A673 (cell line): ENCODE measurements at regions not wholly inside any gene's neighbourhood (a gene's known extent, or its start where the extent isn't known, plus 50 kb on each side); places are given as distances from the start of the nearest gene placed in this dataset.

Experiments used
- BruUV-seq: library from RNA; stranded (reverse); fragments of 400-500 nt; replicated peaks from 2 replicates; lab custom pipeline; 2021; lab: Mats Ljungman, UMichigan
- CTCF ChIA-PET: fragments of 300-600 bp; sonication (Branson Sonifier 250); formaldehyde crosslinking; loops from one replicate; lab custom pipeline; 2022; ENCODE audit warnings: antibody characterized with exemption; lab: Charles Lee
- POLR2A ChIA-PET: fragments of 300-600 bp; sonication (Branson Sonifier 250); formaldehyde crosslinking; loops from one replicate; lab custom pipeline; 2022; ENCODE audit warnings: antibody characterized with exemption; ENCODE audit not compliant: low non-redundant PET; lab: Charles Lee
- DNase-seq: peaks from one replicate; pipeline ENCODE4 v3.0.0-alpha.2; 2015; ENCODE audit warnings: low spot score
- H3K27ac ChIP-seq: fragments of 200-600 bp; sonication (generic); 2 replicates; pipeline ENCODE4 v1.5.1; 2016; ENCODE audit warnings: mixed run types, low read depth, mild to moderate bottlenecking, mixed read lengths, antibody characterized with exemption, low read length; ENCODE audit not compliant: poor library complexity, severe bottlenecking
- H3K27me3 ChIP-seq: fragments of 200-600 bp; sonication (generic); replicated peaks from 2 replicates; pipeline ENCODE4 v1.6.1; 2017; ENCODE audit warnings: mixed run types, low read depth, mild to moderate bottlenecking, mixed read lengths, antibody characterized with exemption, low read length; ENCODE audit not compliant: insufficient read depth, poor library complexity
- H3K36me3 ChIP-seq: fragments of 200-600 bp; sonication (generic); 2 replicates; pipeline ENCODE4 v1.6.1; 2016; ENCODE audit warnings: mixed run types, mild to moderate bottlenecking, mixed read lengths, antibody characterized with exemption, low read length; ENCODE audit not compliant: insufficient read depth, poor library complexity, severe bottlenecking
- H3K4me1 ChIP-seq: fragments of 200-600 bp; sonication (generic); 2 replicates; pipeline ENCODE4 v1.6.1; 2017; ENCODE audit warnings: mixed run types, mild to moderate bottlenecking, mixed read lengths, antibody characterized with exemption, low read length; ENCODE audit not compliant: insufficient read depth, poor library complexity, severe bottlenecking
- H3K4me3 ChIP-seq: fragments of 200-600 bp; sonication (generic); 2 replicates; pipeline ENCODE4 v1.5.1; 2016; ENCODE audit warnings: low read depth, mixed run types, mild to moderate bottlenecking, mixed read lengths, low read length; ENCODE audit not compliant: poor library complexity, severe bottlenecking
- H3K9me3 ChIP-seq: fragments of 200-600 bp; sonication (generic); 2 replicates; pipeline ENCODE4 v1.6.1; 2016; ENCODE audit warnings: mixed run types, low read depth, mild to moderate bottlenecking, mixed read lengths, antibody characterized with exemption, low read length; ENCODE audit not compliant: poor library complexity, severe bottlenecking
- EZH2 ChIP-seq: fragments of 200-600 bp; sonication (generic); IDR thresholded peaks from 2 replicates; pipeline ENCODE4 v1.6.1; 2017; ENCODE audit warnings: borderline replicate concordance, low read depth, mild to moderate bottlenecking, mixed read lengths, antibody characterized with exemption, low read length; ENCODE audit not compliant: poor library complexity, severe bottlenecking
- intact Hi-C: fragments of 100-400 bp; cut with micrococcal nuclease; formaldehyde crosslinking; loops from one replicate; pipeline ENCODE4 v1.10.0; 2022; ENCODE audit not compliant: unreplicated experiment
- TF ChIP-seq, protein P1 (sequence below): fragments of 300-800, 200-600 bp; sonication (generic); conservative IDR thresholded peaks from 2 replicates; pipeline ENCODE4 v1.5.1; 2017; ENCODE audit warnings: low read depth, mild to moderate bottlenecking, antibody characterized with exemption, low read length, moderate library complexity, mixed read lengths

- no peaks in the 10 kb centered on the region for H3K9me3 ChIP-seq
- no TSS peak for BruUV-seq
- H3K27me3 ChIP-seq, result no peaks in the 10 kb centered on the region
- no peaks in the 10 kb centered on the region for H3K4me1 ChIP-seq
- no peak for DNase-seq
- intact Hi-C loops, result no loop called here
- ChIA-PET POLR2A (no interaction called here), CTCF (no interaction called here)
- H3K4me3 ChIP-seq, result no peak overlapping the region
- no peak overlapping the region for H3K27ac ChIP-seq
- H3K36me3 ChIP-seq, result no peaks in the 10 kb centered on the region
- no peak for TF ChIP-seq EZH2
- TF ChIP-seq, protein P1, sequence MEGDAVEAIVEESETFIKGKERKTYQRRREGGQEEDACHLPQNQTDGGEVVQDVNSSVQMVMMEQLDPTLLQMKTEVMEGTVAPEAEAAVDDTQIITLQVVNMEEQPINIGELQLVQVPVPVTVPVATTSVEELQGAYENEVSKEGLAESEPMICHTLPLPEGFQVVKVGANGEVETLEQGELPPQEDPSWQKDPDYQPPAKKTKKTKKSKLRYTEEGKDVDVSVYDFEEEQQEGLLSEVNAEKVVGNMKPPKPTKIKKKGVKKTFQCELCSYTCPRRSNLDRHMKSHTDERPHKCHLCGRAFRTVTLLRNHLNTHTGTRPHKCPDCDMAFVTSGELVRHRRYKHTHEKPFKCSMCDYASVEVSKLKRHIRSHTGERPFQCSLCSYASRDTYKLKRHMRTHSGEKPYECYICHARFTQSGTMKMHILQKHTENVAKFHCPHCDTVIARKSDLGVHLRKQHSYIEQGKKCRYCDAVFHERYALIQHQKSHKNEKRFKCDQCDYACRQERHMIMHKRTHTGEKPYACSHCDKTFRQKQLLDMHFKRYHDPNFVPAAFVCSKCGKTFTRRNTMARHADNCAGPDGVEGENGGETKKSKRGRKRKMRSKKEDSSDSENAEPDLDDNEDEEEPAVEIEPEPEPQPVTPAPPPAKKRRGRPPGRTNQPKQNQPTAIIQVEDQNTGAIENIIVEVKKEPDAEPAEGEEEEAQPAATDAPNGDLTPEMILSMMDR, result no peak
These were observed 237.0 kb upstream of the RGS17 start for GRCh38 chr6:153368131-153368530.

DNA sequence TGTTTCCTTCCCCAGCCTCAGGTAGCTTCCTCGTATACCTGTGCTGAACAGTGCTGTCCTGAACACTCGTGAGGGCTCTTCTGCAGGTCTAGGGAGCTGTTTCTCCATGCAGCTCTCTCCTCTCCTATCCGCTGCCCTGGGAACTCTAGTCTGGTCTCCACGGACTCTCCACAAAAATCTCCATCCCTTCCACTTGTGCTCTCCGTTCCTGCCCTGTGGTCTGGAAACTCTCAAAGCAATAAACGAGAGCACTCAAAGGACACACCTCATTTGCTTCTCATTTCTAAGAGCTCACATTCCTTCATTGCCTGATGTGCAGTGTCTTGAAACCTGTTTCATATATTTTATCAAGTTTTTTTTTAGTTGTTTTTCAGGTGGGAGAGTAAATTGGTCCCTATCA is 235.9 kb upstream of the RGS17 start:
- ChIA-PET CTCF (no interaction called here), POLR2A (no interaction called here)
- Histone ChIP-seq H3K4me1 (no peaks in the 10 kb centered on the region), H3K27ac (no peak overlapping the region), H3K9me3 (no peaks in the 10 kb centered on the region), H3K36me3 (no peaks in the 10 kb centered on the region), H3K27me3 (no peaks in the 10 kb centered on the region), H3K4me3 (no peak overlapping the region)
- BruUV-seq, result no TSS peak
- no peak for TF ChIP-seq EZH2
- TF ChIP-seq, protein P1, result no peak
- intact Hi-C loops, result no loop called here
- DNase-seq, result no peak

DNA sequence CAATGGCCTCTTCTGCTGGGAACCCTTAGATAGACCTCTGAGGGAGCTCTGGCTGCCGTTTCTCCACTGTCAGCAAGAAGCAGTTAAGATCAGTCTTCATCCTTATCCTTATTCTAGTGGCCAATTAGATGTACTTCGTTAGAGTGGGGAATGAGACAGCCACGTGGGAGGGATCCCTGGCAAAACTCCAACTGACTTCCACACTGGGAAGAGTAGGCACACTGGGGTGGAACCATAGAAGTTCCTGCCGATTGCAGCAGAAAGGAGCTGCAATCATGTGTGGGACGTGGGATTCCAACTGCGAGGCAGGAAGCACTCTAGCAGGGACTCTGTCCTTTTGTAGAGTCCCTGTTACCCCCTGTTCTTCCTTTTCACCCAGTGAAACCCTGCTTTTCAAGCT is 226.3 kb upstream of the RGS17 start:
- no peaks in the 10 kb centered on the region for H3K4me1 ChIP-seq
- no peaks in the 10 kb centered on the region for H3K27me3 ChIP-seq
- no TSS peak for BruUV-seq
- TF ChIP-seq, protein P1, result no peak
- no peak for TF ChIP-seq EZH2
- ChIA-PET CTCF (no interaction called here), POLR2A (no interaction called here)
- H3K9me3 ChIP-seq, result no peaks in the 10 kb centered on the region
- no peak overlapping the region for H3K4me3 ChIP-seq
- peak; percentile 73 for DNase-seq
- no peaks in the 10 kb centered on the region for H3K36me3 ChIP-seq
- intact Hi-C loops, result no loop called here
- no peak overlapping the region for H3K27ac ChIP-seq
